HEK293 (cell line): ENCODE measurements at regions not wholly inside any gene's neighbourhood (a gene's known extent, or its start where the extent isn't known, plus 50 kb on each side); places are given as distances from the start of the nearest gene placed in this dataset.

Experiments used
- CTCF ChIA-PET: fragments of 350-600 bp; formaldehyde crosslinking; extraction: SDS; loops from one replicate; lab custom pipeline; 2021; ENCODE audit warnings: antibody characterized with exemption; lab: Yijun Ruan, JAX
- POLR2A ChIA-PET: fragments of 300-600 bp; formaldehyde crosslinking; extraction: SDS; loops from one replicate; lab custom pipeline; 2020; ENCODE audit warnings: antibody characterized with exemption, inconsistent platforms; lab: Yijun Ruan, JAX
- H3K27ac ChIP-seq: fragments of 200-500 bp; sonication (Bioruptor generic); 2 replicates; pipeline ENCODE4 v1.5.1; 2014; ENCODE audit warnings: low read depth, low read length, control low read depth, inconsistent platforms; ENCODE audit errors: extremely low read depth
- H3K36me3 ChIP-seq, 2 experiments: fragments of 200-500 bp in 1 of 2; sonication (Bioruptor generic) in 1 of 2; 1 replicate in 1 of 2; 2 replicates in 1 of 2; pipeline ENCODE4 v1.5.1; 2014 to 2017; ENCODE audit warnings: inconsistent platforms in 2 of 2, low read length in 2 of 2; ENCODE audit not compliant: control insufficient read depth in 2 of 2, insufficient read depth in 1 of 2
- H3K4me1 ChIP-seq: fragments of 200-500 bp; sonication (Bioruptor generic); 2 replicates; pipeline ENCODE4 v1.5.1; 2014; ENCODE audit warnings: mild to moderate bottlenecking, low read length, inconsistent platforms; ENCODE audit not compliant: control insufficient read depth, insufficient read depth
- H3K4me3 ChIP-seq: 2 replicates; pipeline ENCODE4 v1.5.1; 2011; ENCODE audit warnings: low read depth, mild to moderate bottlenecking, control low read depth, low read length, moderate library complexity
- H3K9me3 ChIP-seq: fragments of 200-500 bp; sonication (Bioruptor generic); 2 replicates; pipeline ENCODE4 v1.5.1; 2014; ENCODE audit warnings: low read depth, low read length, inconsistent platforms; ENCODE audit not compliant: control insufficient read depth, insufficient read depth
- GLIS2 ChIP-seq: fragments of 450-650 bp; formaldehyde crosslinking; IDR thresholded peaks from 2 replicates; pipeline ENCODE4 v1.5.1; 2016; ENCODE audit warnings: missing biosample characterization, missing genetic modification characterization
- INSM2 ChIP-seq: fragments of 450-650 bp; formaldehyde crosslinking; IDR thresholded peaks from 2 replicates; pipeline ENCODE4 v1.5.1; 2016; ENCODE audit warnings: missing biosample characterization, missing genetic modification characterization
- MEIS1 ChIP-seq: sonication (generic); formaldehyde crosslinking; IDR thresholded peaks from 2 replicates; pipeline ENCODE4 v1.8.1; 2022; ENCODE audit warnings: missing genetic modification reagents, mild to moderate bottlenecking, borderline replicate concordance
- PATZ1 ChIP-seq: fragments of 450-650 bp; formaldehyde crosslinking; IDR thresholded peaks from 2 replicates; pipeline ENCODE4 v1.5.1; 2016; ENCODE audit warnings: missing biosample characterization, missing genetic modification characterization
- RBAK ChIP-seq: fragments of 450-650 bp; formaldehyde crosslinking; IDR thresholded peaks from 2 replicates; pipeline ENCODE4 v1.5.1; 2016; ENCODE audit warnings: missing biosample characterization, missing genetic modification characterization
- SCRT2 ChIP-seq: fragments of 450-650 bp; formaldehyde crosslinking; IDR thresholded peaks from 2 replicates; pipeline ENCODE4 v1.5.1; 2016; ENCODE audit warnings: missing biosample characterization, missing genetic modification characterization
- YY1 ChIP-seq: fragments of 450-650 bp; formaldehyde crosslinking; IDR thresholded peaks from 2 replicates; pipeline ENCODE4 v1.5.1; 2018; ENCODE audit warnings: missing biosample characterization, missing genetic modification characterization
- ZBTB20 ChIP-seq: fragments of 450-650 bp; formaldehyde crosslinking; IDR thresholded peaks from 2 replicates; pipeline ENCODE4 v1.5.1; 2016; ENCODE audit warnings: missing biosample characterization, missing genetic modification characterization
- ZBTB49 ChIP-seq: fragments of 450-650 bp; formaldehyde crosslinking; IDR thresholded peaks from 2 replicates; pipeline ENCODE4 v1.5.1; 2016; ENCODE audit warnings: missing biosample characterization, missing genetic modification characterization, low read depth
- ZIC2 ChIP-seq: fragments of 450-650 bp; formaldehyde crosslinking; IDR thresholded peaks from 2 replicates; pipeline ENCODE4 v1.5.1; 2016; ENCODE audit warnings: missing biosample characterization, missing genetic modification characterization
- ZNF121 ChIP-seq: fragments of 450-650 bp; formaldehyde crosslinking; IDR thresholded peaks from 2 replicates; pipeline ENCODE4 v1.5.1; 2016; ENCODE audit warnings: missing biosample characterization, missing genetic modification characterization
- ZNF18 ChIP-seq: fragments of 450-650 bp; formaldehyde crosslinking; IDR thresholded peaks from 2 replicates; pipeline ENCODE4 v1.5.1; 2016; ENCODE audit warnings: missing biosample characterization, missing genetic modification characterization
- ZNF19 ChIP-seq: fragments of 450-650 bp; formaldehyde crosslinking; IDR thresholded peaks from 2 replicates; pipeline ENCODE4; 2016; ENCODE audit warnings: missing biosample characterization, missing genetic modification characterization, low read depth
- ZNF274 ChIP-seq, 2 experiments: fragments of 200-500 bp in 1 of 2; fragments of 450-650 bp in 1 of 2; sonication (Bioruptor generic) in 1 of 2; formaldehyde crosslinking in 1 of 2; IDR thresholded peaks; 2 replicates each; pipeline versions ENCODE4 v1.5.1 to v1.6.1; 2014 to 2016; ENCODE audit warnings: borderline replicate concordance in 1 of 2, inconsistent platforms in 1 of 2, low read length in 1 of 2, missing biosample characterization in 1 of 2, missing genetic modification characterization in 1 of 2
- ZNF544 ChIP-seq: fragments of 450-650 bp; formaldehyde crosslinking; IDR thresholded peaks from 2 replicates; pipeline ENCODE4 v1.5.0; 2017; ENCODE audit warnings: missing biosample characterization, missing genetic modification characterization
- ZNF558 ChIP-seq: fragments of 450-650 bp; formaldehyde crosslinking; IDR thresholded peaks from 2 replicates; pipeline ENCODE4 v1.5.1; 2016; ENCODE audit warnings: missing biosample characterization, missing genetic modification characterization
- ZNF571 ChIP-seq: fragments of 450-650 bp; formaldehyde crosslinking; IDR thresholded peaks from 2 replicates; pipeline ENCODE4 v1.5.0; 2017; ENCODE audit warnings: missing biosample characterization, missing genetic modification characterization
- ZNF600 ChIP-seq: fragments of 450-650 bp; formaldehyde crosslinking; IDR thresholded peaks from 2 replicates; pipeline ENCODE4 v1.5.1; 2016; ENCODE audit warnings: missing biosample characterization, missing genetic modification characterization
- ZNF658 ChIP-seq: fragments of 450-650 bp; formaldehyde crosslinking; IDR thresholded peaks from 2 replicates; pipeline ENCODE4; 2016; ENCODE audit warnings: missing biosample characterization, missing genetic modification characterization
- ZNF76 ChIP-seq: fragments of 450-650 bp; formaldehyde crosslinking; IDR thresholded peaks from 2 replicates; pipeline ENCODE4; 2016; ENCODE audit warnings: low read depth, missing biosample characterization, missing genetic modification characterization, borderline replicate concordance

GRCh38 chr19:31519908-31520307 is 170.7 kb upstream of the TSHZ3 start:
- TF ChIP-seq ZNF544 (tag by site-specific recombination) (no peak), ZNF18 (tag by site-specific recombination) (no peak), ZNF76 (tag by site-specific recombination) (no peak), RBAK (tag by site-specific recombination) (no peak), ZBTB20 (tag by site-specific recombination) (no peak), ZNF658 (tag by site-specific recombination) (no peak), ZNF571 (no peak), ZBTB49 (tag by site-specific recombination) (no peak), PATZ1 (tag by site-specific recombination) (no peak), ZNF19 (tag by site-specific recombination) (no peak), ZNF600 (tag by site-specific recombination) (no peak), MEIS1 (no peak), INSM2 (tag by site-specific recombination) (no peak), ZNF558 (no peak), ZIC2 (tag by site-specific recombination) (no peak), ZNF121 (no peak), ZNF274 (IDR thresholded peaks at IDR 0.05; ENCODE audit: low read length) (no peak), ZNF274 (tag by site-specific recombination; IDR thresholded peaks at IDR 0.05; ENCODE audit: borderline replicate concordance) (no peak), YY1 (no peak), GLIS2 (no peak), SCRT2 (no peak)
- Histone ChIP-seq H3K4me3 (no peak overlapping the region), H3K27ac (no peak overlapping the region), H3K36me3 (0 out of 3 replicates have a peak, but pooled peaks cover 0 to 3% of the 10 kb centered on the region in 2 experiments), H3K9me3 (peaks cover 22% of the 10 kb centered on the region), H3K4me1 (peaks cover 3% of the 10 kb centered on the region; the same call in 1 of the 2 replicates)
- ChIA-PET CTCF (no interaction called here), POLR2A (no interaction called here)
